Omental fat pad (tissue), 3 donors: ENCODE measurements at regions not wholly inside any gene's neighbourhood (a gene's known extent, or its start where the extent isn't known, plus 50 kb on each side); places are given as distances from the start of the nearest gene placed in this dataset. TPM values are rescaled to one million over a fixed set of nuclear protein-coding genes. Genes with fewer than 3 reads are reported as not detected.

ENCODE experiments used
- ATAC-seq: fragments of 150-250 bp; one replicate; pipeline ENCODE4 v1.9.1; 2016; ENCODE audit warnings: mild to moderate bottlenecking, moderate library complexity; ENCODE audit not compliant: low FRiP score
- DNase-seq: peaks from one replicate; pipeline ENCODE4 v3.0.0-alpha.2; 2019; ENCODE audit warnings: low spot score
- CTCF ChIP-seq, 3 donors: fragments of 450-650 bp; IDR thresholded peaks; one replicate each; pipeline ENCODE4 v1.5.1; 2016 to 2017; ENCODE audit warnings: antibody characterized with exemption in 3 of 3, mild to moderate bottlenecking in 3 of 3, moderate library complexity in 2 of 3
- small RNA-seq: library from RNA; depleted of rRNA; stranded (forward); fragments of <200 nt; gene quantifications from one replicate; pipeline ENCODE3, GENCODE V24; 2016

DNA sequence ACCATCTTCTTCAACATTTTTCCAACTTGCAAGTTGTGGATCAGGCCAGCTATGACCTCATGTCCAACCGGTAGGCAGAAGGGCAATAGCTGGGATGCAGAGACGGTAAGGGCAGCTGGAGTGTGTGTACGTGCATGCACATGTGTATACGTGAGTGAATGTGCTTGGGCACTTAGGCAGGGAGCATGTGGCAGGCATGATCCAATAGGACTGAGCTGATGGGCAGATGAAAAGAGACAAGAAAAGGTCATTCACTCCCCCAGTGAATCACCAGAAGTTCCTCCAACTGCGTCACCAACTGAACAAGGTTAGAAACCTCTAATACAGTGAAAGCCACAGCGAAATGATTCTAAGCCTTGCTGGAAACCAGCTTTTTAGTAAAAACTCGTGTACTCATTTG is 176.1 kb downstream of the FGFR2 start:
- no peak for DNase-seq
- ATAC-seq: no peak
- no peak for TF ChIP-seq CTCF (IDR thresholded peaks at IDR 0.05)

DNA sequence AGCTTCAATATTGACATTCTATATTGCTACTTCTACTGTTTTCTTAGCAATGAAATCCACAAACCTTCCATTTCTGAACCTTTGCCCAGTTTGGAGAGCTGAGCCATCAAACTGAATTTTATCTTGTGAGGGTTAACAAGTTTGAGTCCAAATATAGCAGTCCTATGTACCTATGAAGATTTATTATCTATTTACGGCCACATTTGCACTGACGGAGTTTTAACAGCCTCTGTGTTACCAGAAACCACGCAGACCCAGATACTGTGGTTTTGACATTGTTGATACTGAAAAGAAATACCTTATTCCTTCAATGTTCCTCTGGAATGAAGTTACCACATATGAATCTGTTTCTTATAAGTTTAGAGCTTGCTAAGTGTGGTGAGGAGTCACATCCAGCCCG is 172.6 kb downstream of the FGFR2 start:
- no peak for TF ChIP-seq CTCF (IDR thresholded peaks at IDR 0.05)
- no peak for ATAC-seq
- DNase-seq: no peak

- no peak for TF ChIP-seq CTCF (IDR thresholded peaks at IDR 0.05)
- DNase-seq: no peak
- no peak for ATAC-seq
Measured at GRCh38 chr10:121426307-121426706, 171.9 kb downstream of the FGFR2 start.

Small RNAs in the stretch of these regions (small RNA-seq; reads per million reads assigned to genes)
- gene RN7SKP167: not detected
